Left ventricle myocardium superior (tissue), 1 donor: ENCODE measurements at regions not wholly inside any gene's neighbourhood (a gene's known extent, or its start where the extent isn't known, plus 50 kb on each side); places are given as distances from the start of the nearest gene placed in this dataset.
A peak's percentile ranks its signal among the peaks of the same experiment; 100 is the strongest.
"Not testable (repeated sequence)": the region's sequence is repeated elsewhere in the genome, so short reads cannot be mapped to it uniquely, and the experiment has no call there.

Source experiments
- ATAC-seq: fragments of 200-7000 bp; cut with Tn5 transposase; one replicate; pipeline ENCODE4 v1.9.1; 2020; ENCODE audit warnings: mild to moderate bottlenecking, moderate library complexity
- DNase-seq: peaks from one replicate; pipeline ENCODE4 v3.0.0-alpha.2; 2020
- intact Hi-C: fragments of 100-400 bp; cut with micrococcal nuclease; formaldehyde crosslinking; loops from one replicate; pipeline ENCODE4 v1.11.0; 2022
- donor health status: DM: no; HTN: yes; CAD: no; lungs with severe emphysema.

DNA sequence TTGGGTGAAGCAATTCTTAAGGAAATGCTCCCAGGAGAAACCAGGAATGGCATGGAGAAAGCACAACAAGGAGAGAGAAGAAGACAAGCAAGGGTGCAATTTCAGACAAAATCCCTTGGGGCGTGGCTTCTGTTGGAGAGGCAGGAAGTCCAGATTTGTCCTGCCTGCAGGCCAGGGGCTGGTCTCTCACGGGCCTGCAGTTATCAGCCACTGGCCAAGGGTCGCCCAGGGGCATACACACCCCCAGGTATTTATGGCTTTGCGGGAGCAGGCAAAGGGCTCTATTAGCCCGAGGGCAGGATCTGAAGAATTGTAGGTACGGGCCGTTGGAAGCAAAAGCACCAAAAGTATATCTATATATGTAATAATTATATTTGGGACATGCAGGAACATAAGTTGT lies 87.7 kb downstream of the IYD start:
- ATAC-seq (no peak), DNase-seq (no peak)
- intact Hi-C loops, result no loop called here

DNA sequence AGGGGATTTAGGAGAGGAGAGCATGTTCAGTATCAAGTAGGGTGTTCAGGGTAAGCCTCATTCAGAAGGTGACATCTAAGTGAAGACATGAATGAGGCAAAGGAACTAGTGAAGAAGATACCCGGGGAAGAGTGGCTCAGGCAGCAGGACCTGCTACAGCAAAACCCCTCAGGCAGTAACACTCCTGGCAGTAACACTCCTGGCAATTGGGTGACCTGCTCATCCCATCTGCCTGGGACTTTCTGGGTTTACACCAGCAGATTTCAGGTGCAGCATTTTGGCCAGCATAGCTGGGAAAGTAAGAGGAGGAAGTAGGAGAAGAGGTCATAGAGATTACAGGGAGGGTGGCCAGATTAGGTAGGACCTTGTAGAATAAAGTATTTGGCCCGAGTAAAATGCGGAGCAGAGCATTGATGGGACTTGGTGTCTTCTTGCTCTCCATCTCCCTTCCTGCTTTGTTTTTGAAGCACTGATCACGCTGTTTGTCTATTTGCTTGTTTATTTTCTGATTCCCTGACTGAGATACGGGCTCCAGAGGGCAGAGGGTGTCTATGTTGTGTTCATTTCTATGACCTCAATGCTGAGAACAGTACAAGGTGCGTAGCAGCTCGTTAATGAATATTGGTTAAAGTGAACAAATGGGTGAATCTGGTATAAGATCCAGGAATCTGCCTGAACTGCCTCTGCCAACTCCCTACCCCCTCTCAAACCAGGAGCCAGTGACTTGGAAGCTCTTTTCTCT lies 88.3 kb downstream of the IYD start:
- DNase-seq (no peak), ATAC-seq (no peak)
- intact Hi-C loops, result no loop called here

DNA sequence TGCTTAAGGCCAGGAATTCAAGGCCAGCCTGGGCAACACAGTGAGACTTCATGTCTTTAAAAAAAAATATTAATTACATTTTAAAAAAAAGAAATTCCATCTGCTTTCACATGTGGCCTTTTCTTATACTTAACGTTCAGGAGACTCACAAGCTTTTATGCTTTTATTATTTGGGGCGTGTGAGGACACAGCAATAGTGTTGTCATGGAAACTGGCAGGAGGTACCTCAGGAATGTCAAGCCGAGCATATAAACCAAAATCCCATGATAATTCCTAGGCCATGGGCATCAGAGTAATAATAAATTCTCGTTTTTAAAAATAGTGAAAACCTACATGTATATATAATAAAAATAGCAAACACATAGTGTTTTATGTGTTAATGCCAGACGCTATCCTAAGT lies 89.8 kb downstream of the IYD start:
- ATAC-seq (no peak), DNase-seq (no peak)
- intact Hi-C loops, result no loop called here

DNA sequence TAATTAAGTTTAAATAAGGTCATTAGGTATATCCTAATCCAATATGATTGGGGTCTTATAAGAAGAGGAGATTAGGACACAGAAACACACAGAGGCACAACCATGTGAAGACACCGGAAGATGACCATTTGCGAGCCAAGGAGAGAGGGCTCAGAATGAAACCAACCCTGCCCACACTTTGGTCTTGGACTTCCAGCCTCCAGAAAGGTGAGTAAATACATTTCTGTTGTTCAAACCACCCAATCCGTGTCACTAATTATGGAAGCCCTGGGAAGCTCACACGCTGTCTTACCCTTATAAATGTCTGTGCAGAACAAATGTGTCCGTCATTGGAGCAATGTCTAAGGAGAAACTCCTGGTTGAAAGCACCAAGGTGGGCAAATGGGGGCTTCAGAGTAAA lies 95.0 kb downstream of the IYD start:
- ATAC-seq, result no peak
- intact Hi-C loops, result no loop called here
- no peak for DNase-seq

DNA sequence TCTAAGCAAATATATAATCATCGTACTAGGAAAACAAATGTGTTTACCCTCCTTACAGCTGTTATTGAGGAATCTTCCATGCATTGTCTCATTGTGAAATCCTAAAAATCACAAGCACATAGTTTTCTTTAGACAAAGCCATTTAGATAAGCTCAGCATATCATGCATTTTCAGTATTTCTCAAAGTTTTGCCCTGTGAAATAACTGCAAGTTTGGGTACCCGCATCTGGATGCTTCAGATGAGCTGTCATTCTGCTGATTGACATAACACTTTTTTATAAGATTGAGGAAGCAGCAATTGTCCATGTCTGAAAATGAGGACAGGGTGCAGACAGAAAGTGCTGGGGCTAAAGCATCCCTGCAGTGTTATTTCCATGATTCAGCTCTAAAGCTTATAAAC lies 96.2 kb downstream of the IYD start:
- intact Hi-C loops, result no loop called here
- ATAC-seq (no peak), DNase-seq (no peak)

DNA sequence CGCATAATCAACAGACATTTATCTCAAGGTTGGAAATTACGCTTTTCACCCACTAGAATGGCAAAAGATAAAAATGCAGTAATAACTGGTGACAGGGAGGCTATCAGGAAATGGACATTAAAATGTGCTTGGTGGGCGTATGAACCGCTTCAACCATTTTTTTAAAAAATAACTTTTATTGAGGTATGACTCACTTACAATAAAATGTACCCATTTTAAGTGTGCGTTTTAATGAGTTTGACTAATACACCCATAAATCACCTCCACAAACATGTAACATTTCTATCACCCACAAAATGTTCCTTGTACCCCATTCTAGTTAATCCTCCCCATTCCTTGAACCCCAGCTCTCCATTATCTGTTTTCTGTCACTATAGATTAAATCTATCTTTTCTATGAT lies 96.8 kb downstream of the IYD start:
- intact Hi-C loops, result no loop called here
- no peak for DNase-seq
- no peak for ATAC-seq

DNA sequence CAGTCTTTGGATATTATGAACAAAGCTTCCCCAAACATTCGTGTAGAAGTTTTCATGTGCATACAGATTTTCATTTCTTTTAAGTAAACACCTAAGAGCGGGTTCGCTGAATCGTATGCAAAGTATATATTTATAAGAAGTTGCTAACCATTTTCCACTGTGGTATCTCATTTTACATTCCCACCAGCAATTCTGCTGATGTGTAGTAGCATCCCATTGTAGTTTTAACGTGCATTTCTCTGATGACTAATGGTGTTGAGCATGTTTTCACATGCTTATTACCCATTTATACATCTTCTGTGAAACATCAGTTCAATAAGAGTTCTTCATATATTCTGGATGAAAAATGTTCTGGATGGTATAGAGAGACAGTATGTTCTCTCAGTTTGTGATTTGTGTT lies 97.4 kb downstream of the IYD start:
- intact Hi-C loops, result no loop called here
- ATAC-seq (no peak), DNase-seq (no peak)

DNA sequence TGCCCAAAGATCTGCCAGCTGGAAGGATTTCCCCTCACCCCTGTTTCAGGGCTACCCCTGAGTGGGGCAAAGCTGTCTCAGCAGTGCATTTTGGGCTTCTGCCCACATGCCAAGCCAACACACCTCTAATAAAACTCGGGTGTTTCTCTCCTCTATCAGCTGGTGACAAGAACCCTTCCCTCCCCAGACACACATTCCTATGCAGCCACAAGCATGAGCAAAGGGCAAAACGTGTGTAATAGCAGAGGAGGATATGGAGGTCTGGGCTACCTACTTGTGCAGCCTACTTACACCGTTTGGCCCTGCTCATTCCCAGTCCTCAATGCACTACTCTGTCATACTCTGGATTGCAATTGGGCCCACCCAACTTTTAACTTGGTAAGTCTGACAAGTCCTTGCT lies 101.3 kb downstream of the IYD start:
- intact Hi-C loops, result no loop called here
- DNase-seq, result no peak
- no peak for ATAC-seq

DNA sequence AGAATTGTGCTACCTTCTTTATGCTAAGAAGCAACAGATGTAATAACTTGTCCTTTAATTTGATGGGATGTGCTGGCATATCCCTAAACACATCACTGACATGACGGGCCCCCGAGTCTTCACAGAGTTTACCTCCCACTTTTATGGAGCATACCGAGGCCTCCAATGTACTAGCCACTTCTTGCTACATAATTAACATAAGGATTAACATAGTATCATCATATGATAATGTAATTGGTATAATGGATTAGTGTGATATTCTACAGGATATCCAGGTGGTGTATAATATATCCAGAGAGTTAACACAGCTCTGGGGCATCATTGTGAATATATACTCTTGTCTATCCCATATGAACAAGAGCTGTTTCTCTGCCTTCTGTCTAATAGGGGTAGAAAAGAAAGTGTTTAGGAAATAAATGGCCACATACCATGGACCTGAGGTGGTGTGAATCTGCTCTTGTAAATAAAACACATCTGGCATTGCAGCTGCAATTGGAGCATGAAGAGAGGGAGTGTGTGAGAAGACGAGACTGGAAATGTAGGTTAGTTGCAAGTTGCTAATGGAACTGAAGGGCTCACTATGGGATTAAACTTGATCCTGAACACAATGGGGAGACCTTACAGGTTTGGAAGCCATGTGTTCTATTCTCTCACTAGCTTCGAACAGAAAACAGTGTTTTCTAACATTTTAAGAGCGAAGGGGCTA lies 102.3 kb downstream of the IYD start:
- intact Hi-C loops, result no loop called here
- DNase-seq (no peak), ATAC-seq (no peak)

DNA sequence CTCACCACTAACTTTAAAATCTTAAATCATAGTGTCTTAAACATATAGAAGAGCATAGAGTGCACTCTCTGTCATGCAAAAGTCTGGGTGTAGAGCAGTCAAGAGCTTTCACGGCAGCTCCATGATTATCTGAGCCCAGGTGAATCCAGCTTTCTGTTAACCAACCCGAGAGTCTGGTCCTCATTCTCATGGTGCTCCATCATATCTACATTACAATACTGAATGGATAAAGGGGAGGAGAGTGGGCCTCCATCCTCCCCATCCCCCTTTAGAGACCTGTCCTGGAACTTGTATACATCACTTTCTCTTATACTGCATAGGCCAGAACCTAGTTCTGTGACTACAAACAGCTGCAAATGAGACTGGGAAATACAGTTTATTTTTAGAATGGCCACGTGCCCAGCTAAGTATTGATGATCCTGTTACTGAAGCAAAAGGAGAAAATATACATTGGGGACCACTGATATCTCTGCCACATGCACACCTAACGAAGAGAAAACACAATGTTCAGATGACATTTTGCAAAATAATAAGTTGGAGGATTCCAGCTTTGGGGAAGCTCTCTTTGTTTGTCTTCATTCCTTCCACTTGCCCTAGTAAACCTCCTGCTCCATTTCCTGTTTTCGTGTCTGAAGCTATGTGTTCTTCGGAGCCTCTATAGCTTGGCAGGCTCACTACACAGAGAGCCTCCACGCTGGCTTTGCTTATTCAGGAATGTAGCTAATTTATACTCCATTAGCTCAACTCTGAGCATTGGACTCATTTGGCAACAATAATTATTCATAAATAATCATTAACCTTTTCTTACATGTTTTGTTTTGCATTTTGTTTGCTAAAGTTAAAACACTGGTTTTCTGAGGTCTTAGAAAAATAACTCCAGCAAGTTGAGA lies 110.1 kb downstream of the IYD start:
- DNase-seq, result no peak
- intact Hi-C loops, result no loop called here
- no peak for ATAC-seq

DNA sequence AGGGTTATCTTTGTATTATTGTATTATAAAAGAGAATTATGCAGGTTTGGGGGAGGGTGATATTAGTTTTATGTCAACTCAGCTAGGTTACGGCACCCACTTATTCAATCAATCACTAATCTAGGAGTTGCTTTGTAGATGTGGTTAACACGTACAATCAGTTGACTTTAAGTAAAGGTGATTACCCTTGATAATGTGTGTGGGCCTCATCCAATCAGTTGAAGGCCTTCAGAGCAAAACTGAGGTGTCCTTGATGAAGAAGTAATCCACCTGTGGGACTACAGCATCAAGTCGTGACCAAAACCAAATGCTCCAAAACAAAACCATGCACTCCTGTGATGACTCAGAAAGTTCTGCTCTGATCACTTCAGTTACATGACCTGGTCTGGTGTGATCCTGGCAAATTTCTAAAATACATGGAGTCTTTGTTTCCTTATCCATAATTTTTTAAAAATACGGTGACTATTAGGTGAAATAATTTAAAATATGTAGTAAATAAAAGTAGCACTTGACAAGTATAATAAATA lies 114.1 kb downstream of the IYD start:
- ATAC-seq, result no peak
- intact Hi-C loops, result no loop called here
- no peak for DNase-seq

DNA sequence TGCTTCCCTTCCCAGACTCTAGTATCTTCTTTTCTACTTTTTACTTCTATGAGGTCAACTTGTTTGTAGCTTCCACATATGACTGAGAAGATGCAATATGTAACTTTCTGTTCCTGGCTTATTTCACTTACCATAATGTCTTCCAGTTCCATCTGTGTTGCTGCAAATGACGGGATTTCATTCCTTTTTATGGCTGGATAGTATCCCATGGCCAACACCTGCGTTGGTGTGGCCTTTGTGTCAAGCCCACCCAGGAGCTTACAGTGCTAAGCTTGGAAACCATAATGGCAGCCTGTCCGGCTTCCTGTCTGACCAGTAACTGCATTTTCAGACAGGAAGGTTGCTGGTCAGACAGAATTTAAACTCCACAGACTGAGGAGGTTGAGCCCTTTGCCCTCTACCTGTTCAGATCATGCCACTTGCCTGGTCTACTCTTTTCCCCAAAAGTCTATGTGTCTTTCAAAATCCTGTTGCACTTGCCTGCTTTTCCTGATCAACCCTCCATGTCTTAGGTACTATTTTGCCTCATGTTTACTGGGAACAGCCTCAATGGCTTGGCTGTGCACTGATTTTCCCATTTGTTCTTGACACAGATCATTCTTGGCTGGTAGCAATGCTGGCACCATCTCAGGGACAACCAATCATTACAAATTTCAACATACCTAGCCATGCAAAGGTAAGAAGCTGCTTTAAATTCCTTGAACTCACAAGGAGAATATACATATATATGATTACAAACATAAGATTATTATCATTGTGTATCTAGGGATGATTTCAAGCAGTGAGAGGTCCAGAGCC lies 114.3 kb upstream of the PLEKHG1 start:
- intact Hi-C loops, result no loop called here
- no peak for ATAC-seq
- DNase-seq, result no peak

DNA sequence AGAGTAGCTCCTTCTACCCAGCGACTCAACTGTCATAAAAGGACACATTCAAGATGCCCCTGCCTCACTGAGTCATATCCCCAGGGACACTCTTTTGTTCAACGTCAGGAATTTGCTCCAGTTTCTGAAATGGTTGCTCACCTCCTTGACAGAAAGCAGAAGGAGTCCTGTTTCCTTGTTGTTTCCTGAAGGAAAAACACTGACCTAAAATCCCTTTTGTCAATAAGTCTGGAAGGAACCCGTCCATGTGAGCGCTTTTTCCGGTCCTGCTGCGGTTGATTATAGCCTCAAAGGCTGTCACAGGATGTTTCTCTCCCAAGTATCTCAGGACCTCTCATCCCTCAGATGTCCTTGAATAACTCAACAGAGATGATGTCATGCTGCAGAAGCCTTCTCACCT lies 113.6 kb upstream of the PLEKHG1 start:
- intact Hi-C loops, result no loop called here
- ATAC-seq, result peak; percentile 43
- DNase-seq, result no peak

DNA sequence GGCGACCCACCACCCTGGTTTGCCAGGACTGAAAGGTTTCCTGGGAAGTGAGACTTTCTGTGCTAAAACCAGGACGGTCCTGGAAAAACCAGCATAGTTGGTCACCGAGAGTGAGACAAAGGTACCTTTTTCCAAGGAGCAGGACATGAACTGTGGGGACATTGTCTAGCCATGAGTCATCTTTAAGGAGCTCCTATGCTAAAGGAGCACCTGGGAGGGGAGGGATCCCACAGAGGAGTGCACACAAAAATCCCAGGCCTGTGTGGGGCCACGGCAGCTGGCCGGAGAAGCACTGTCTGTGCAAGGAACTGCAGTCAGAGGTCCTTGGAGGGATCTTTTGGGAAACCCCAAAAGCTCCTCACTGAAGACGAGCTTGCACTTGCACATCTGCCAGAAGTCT lies 109.1 kb upstream of the PLEKHG1 start:
- no peak for DNase-seq
- intact Hi-C loops, result no loop called here
- ATAC-seq, result no peak

DNA sequence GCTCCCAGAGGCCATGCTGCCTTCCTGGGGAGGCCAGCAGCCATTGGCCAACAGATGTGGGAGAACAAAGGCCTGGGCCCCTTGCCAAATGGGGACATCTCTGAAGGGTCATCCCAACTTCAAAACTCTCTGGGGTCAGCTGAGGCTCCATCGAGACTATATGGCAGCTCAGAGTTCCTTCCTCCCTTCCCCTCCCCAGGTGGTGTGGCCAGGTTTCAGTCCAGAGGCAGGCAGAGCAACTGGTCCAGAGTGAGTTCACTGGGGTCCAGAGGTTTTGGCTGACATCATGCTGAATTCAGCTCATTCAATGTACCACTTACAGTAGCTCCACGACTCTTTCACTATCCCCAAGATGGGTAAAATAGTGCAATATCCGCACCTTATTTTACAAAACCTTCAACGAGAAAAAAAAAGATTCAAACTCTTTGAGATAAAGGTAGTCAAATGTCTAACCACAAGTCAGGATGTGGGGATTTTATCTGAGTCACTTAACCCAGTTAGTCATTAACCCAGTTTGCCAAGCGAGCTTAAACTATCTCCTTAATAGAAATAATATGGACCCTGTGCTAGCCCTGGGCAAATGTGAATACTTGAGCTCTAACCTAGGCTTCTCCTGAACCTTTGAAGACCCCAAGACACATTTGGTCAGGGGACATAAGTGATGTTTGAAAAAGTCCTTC lies 108.4 kb upstream of the PLEKHG1 start:
- DNase-seq, result no peak
- intact Hi-C loops, result no loop called here
- ATAC-seq, result no peak

DNA sequence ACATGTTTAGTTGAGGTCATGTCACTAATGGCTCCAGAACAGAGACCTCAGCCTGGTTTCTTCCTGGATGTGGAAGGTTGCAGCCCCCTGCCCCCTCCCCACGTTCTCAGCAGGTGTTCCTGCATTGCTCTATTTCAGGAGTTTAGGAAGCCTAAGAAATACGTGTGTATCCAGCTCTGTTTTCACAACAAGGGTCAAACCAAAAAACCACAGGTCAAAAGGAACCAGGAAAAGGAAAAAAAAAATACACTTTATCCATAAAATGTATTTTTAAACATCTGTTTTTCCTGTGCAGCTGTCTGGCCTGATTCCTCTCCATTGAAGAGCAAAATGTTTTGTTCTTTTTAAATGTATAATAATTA lies 107.9 kb upstream of the PLEKHG1 start:
- DNase-seq, result no peak
- intact Hi-C loops, result no loop called here
- no peak for ATAC-seq

DNA sequence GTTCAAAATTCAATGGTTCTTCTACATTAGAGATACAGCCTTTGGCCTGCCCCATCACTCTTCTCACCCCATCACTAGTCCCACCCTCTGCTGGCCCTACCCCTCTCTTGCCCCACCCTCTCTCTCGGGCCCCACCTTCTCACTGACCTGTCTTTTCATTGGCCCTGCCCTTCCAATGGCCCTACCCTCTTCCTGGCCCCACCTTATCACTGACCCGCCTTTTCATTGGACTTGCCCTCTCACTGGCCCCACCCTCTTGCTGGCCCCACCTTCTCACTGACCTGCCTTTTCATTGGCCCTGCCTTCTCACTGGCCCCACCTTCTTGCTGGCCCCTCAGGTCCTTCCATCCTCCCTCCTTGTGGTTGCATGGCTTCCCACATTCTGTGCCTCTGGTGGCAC lies 107.2 kb upstream of the PLEKHG1 start:
- no peak for DNase-seq
- ATAC-seq, result no peak
- intact Hi-C loops, result no loop called here

DNA sequence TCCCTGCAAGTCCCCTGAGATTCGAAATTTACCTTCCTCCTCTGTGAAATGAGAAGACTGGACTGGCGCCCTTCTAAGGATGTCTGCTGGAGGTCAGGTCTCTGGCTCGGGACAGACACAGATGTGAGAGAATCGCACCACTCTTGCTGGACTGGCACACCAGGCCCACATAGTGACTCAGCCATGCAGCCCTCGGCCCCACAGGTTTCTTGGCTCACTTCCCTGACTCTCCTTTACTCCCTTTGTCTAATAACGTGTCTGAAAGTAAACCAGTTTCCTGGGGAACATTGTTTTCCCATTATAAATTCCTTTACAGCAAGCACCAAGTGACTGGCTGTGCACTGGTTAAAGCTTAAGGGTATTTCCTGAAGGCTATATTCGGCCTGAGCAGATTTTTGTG lies 106.7 kb upstream of the PLEKHG1 start:
- DNase-seq (no peak), ATAC-seq (no peak)
- intact Hi-C loops, result no loop called here

DNA sequence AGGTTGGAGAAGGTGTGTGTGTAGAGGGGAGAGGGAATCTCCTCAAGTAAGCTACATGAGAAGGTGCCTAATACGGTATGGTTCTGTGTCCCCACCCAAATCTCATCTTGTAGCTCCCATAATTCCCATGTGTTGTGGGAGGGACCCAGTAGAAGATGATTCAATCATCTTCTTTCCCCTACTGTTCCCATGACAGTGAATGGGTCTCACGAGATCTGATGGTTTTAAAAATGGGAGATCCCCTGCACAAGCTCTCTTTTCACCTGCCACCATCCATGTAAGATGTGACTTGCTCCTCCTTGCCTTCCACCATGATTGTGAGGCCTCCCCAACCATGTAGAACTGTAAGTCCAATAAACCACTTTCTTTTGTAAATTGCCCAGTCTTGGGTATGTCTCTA lies 106.1 kb upstream of the PLEKHG1 start:
- DNase-seq, intact Hi-C loops, ATAC-seq: not testable (repeated sequence)
